GM19324 (cell line): ENCODE measurements at regions not wholly inside any gene's neighbourhood (a gene's known extent, or its start where the extent isn't known, plus 50 kb on each side); places are given as distances from the start of the nearest gene placed in this dataset.

Experiments
- ATAC-seq: cut with Tn5 transposase; IDR thresholded peaks from one replicate; pipeline ENCODE4 v1.9.1; 2021; ENCODE audit warnings: mild to moderate bottlenecking, moderate library complexity; ENCODE audit not compliant: unreplicated experiment, low FRiP score

- ATAC-seq, result peak; percentile 34
Measured at GRCh38 chr18:34977838-34978532, 63.2 kb upstream of the MAPRE2 start.

DNA sequence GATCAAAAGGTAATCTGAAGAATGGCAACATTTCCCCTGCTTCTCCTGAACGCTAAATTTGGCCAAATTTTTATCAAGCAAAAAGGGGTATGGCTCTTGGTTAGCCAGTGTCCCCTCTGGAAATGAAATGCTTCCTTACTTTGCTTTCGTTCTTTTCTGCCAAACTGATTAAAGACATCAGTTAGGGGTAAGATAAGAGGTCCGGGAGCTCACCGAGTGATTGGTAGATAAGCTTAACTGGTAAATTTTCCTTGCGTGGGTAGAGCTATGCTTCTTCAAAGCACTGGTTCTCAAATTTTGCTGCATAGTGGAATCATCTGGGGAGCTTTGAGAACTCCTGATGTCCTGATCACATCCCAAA is 62.7 kb upstream of the MAPRE2 start:
- no peak for ATAC-seq

GRCh38 chr18:34978953-34979608 is 62.1 kb upstream of the MAPRE2 start:
- ATAC-seq, result no peak

- no peak for ATAC-seq
Measured at GRCh38 chr18:34981487-34981886, 59.7 kb upstream of the MAPRE2 start.

GRCh38 chr18:34985963-34986362 is 55.2 kb upstream of the MAPRE2 start:
- no peak for ATAC-seq

DNA sequence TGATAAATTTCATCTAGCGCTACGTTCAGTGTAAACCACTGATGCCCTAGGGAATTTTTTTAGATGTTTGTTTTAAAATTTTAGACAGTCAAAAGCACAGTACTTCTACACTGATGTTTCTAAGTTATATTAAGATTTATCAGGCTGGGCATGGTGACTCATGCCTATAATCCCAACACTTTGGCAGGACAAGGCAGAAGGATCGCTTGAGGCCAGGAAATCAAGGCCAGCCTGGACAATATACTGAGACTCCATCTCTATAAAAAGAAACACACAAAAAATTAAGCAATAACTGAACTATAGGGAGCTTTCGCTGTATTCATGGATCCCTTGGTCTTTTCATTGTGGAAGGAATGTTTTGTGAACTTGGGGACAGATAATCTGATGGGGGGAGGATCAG is 50.6 kb upstream of the MAPRE2 start:
- no peak for ATAC-seq

DNA sequence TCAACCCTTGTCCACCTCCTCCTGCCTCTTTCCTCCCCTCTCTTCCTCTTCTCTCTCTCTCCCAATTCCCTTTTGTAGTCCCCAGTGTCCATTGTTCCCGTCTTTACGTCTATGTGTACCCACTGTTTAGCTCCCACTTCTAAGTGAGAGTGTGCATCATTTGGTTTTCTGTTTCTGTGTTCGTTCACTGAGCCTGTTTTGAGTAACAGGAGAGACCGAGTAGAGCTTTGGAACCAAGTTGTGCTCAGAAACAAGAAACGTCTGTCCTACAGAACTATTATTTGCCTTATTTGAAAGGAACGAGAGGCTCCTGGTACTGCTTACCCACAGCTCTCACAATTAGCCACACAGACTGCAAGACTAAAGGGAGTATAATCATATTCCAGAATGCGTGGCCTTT is 50.1 kb upstream of the MAPRE2 start:
- ATAC-seq, result no peak
